ENCODE measurements at regions not wholly inside any gene's neighbourhood (a gene's known extent, or its start where the extent isn't known, plus 50 kb on each side); places are given as distances from the start of the nearest gene placed in this dataset.

DNA sequence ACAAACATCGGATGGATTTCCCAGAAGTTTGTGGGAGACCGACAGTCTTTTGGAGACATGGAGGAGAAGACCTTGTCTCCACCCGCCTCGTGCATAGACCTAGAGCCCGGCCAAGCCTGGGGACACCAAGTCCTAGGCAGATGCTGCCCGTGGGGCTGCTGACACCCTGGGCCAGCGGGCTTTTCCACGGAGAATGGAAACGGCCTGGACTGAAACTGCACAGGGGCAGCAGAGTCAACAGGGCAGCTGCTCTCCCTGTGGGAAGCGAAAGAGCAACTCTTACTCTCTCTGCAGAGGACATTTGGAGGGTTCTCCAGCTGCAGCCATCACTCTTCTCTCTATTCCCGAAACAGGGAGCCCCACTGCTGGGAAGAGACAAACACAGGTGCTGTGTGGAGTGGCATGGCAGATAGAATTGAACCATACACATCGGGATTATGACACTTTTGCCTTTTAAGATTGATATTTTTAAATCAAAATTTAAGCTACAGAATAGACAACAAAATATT, 401.2 kb downstream of the THBS2 start:
- no peaks in the 10 kb centered on the region for H3K36me3 ChIP-seq (ENCODE audit: control insufficient read depth, insufficient read depth, low read length)
- H4K5ac ChIP-seq (ENCODE audit: low read depth, low read length): no peak overlapping the region
- 47% methylated on average over 7 of the region's 12 CpGs; no CpG with 5 or more reads in 1 of the 2 experiments for WGBS, 2 experiments (ENCODE audit: extremely low coverage in 2 of 2, insufficient read length in 1 of 2)
- H3K9me3 ChIP-seq (ENCODE audit: control insufficient read depth, insufficient read depth, low read length): peaks cover 7% of the 10 kb centered on the region
- H3K56ac ChIP-seq (ENCODE audit: extremely low read depth, insufficient read depth, low read length): no peak overlapping the region
- ATAC-seq (ENCODE audit: low read depth): peak; percentile 53
- H2AFZ ChIP-seq (replicated peaks; ENCODE audit: low read length, poor library complexity): peak overlapping the region; percentile 33
- H2BK5ac ChIP-seq (ENCODE audit: low read depth, low read length, poor library complexity, severe bottlenecking): no peak overlapping the region
- no peak overlapping the region for H3K27ac ChIP-seq (ENCODE audit: insufficient read depth, low read length)
- no peak overlapping the region for H3K23ac ChIP-seq (ENCODE audit: low read depth, low read length)
- no peak overlapping the region for H3K14ac ChIP-seq (replicated peaks; ENCODE audit: low read depth, low read length)
- H3K18ac ChIP-seq (ENCODE audit: low read depth, low read length): no peak overlapping the region
- intact Hi-C loops (cut with micrococcal nuclease) (no loop called here), dilution Hi-C loops (cut with HindIII; ENCODE audit: low sequenced_read_pairs, unreplicated experiment) (no loop called here), in situ Hi-C loops (cut with MboI; ENCODE audit: low sequenced_read_pairs) (no loop called here)
- H2BK20ac ChIP-seq (ENCODE audit: low read depth, low read length): no peak overlapping the region
- H3K4ac ChIP-seq (ENCODE audit: low read depth, low read length): no peak overlapping the region
- H2AK5ac ChIP-seq (ENCODE audit: low read depth, low read length): no peak overlapping the region
- H3K4me1 ChIP-seq (ENCODE audit: control insufficient read depth, insufficient read depth, low read length): no peaks in the 10 kb centered on the region
- no peak overlapping the region for H3K4me3 ChIP-seq (ENCODE audit: insufficient read depth, low read depth, low read length)
- no peaks in the 10 kb centered on the region for H3K27me3 ChIP-seq (ENCODE audit: control insufficient read depth, insufficient read depth, low read length)
- no peak overlapping the region for H4K8ac ChIP-seq (ENCODE audit: low read depth in 2 of 2, low read length in 2 of 2)
- ChIA-PET CTCF (interaction anchor here (0.5 kb wide), 1 partner anchor 1904 kb away, joined by 3 read pairs; no protein-coding TSS in a partner anchor), POLR2A (ENCODE audit: unreplicated experiment) (no interaction called here)
- BruUV-seq (replicated peaks): no TSS peak
- H3K4me2 ChIP-seq (ENCODE audit: low read depth, low read length): no peak overlapping the region
- no peak overlapping the region for H4K91ac ChIP-seq (ENCODE audit: insufficient read depth, low read depth, low read length)
- no peak overlapping the region for H2BK120ac ChIP-seq (ENCODE audit: low read depth, low read length)
- H3K9me1 ChIP-seq (ENCODE audit: insufficient read depth, low read length): no peaks in the 10 kb centered on the region
- no peaks in the 10 kb centered on the region for H4K20me1 ChIP-seq (ENCODE audit: insufficient read depth, low read length)
- no peaks in the 10 kb centered on the region for H3K79me1 ChIP-seq (ENCODE audit: low read depth in 1 of 2, low read length in 2 of 2)
- H2AK9ac ChIP-seq (replicated peaks; ENCODE audit: low read depth, low read length, poor library complexity): no peak overlapping the region
- TF ChIP-seq, protein P1, sequence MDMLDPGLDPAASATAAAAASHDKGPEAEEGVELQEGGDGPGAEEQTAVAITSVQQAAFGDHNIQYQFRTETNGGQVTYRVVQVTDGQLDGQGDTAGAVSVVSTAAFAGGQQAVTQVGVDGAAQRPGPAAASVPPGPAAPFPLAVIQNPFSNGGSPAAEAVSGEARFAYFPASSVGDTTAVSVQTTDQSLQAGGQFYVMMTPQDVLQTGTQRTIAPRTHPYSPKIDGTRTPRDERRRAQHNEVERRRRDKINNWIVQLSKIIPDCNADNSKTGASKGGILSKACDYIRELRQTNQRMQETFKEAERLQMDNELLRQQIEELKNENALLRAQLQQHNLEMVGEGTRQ (IDR thresholded peaks at IDR 0.05; ENCODE audit: low read depth, low read length): no peak
- TF ChIP-seq RFX5 (IDR thresholded peaks at IDR 0.05; ENCODE audit: low read depth, low read length) (no peak), POLR2A (IDR thresholded peaks at IDR 0.05; ENCODE audit: low read depth, low read length) (no peak), RCOR1 (IDR thresholded peaks at IDR 0.05; ENCODE audit: insufficient replicate concordance, low read length) (no peak), MXI1 (IDR thresholded peaks at IDR 0.05; ENCODE audit: borderline replicate concordance, low read depth, low read length) (no peak), BHLHE40 (IDR thresholded peaks at IDR 0.05; ENCODE audit: low read depth, low read length) (no peak), NFE2L2 (IDR thresholded peaks at IDR 0.05; ENCODE audit: low read depth, low read length) (no peak), CEBPB (IDR thresholded peaks at IDR 0.05; ENCODE audit: low read depth, low read length) (no peak), ELK1 (IDR thresholded peaks at IDR 0.05; ENCODE audit: borderline replicate concordance, low read depth, low read length) (no peak), FOS (IDR thresholded peaks at IDR 0.05; ENCODE audit: low read depth, low read length) (no peak), SMC3 (IDR thresholded peaks at IDR 0.05; ENCODE audit: low read depth, low read length) (no peak), CTCF (conservative IDR thresholded peaks at IDR 0.05; ENCODE audit: low read depth, low read length) (no peak), CHD1 (IDR thresholded peaks at IDR 0.05; ENCODE audit: low read depth, low read length) (no peak), MAFK (IDR thresholded peaks at IDR 0.05; ENCODE audit: low read depth, low read length) (no peak), RAD21 (IDR thresholded peaks at IDR 0.05; ENCODE audit: low read length) (no peak), MAZ (IDR thresholded peaks at IDR 0.05; ENCODE audit: borderline replicate concordance, low read depth, low read length) (no peak)
- no peak overlapping the region for H3K9ac ChIP-seq (ENCODE audit: low read depth, low read length)
- H2BK15ac ChIP-seq (ENCODE audit: low read depth, low read length): no peak overlapping the region
- DNase-seq: no peak
